ENCODE measurements at regions not wholly inside any gene's neighbourhood (a gene's known extent, or its start where the extent isn't known, plus 50 kb on each side); places are given as distances from the start of the nearest gene placed in this dataset.

GRCh38 chr18:1732143-1732542, 827.5 kb downstream of the ADCYAP1 start:
- no peak for DNase-seq (ENCODE audit: low spot score)
- peaks cover 2% of the 10 kb centered on the region for H3K9me3 ChIP-seq (ENCODE audit: severe bottlenecking)
- no peak for ATAC-seq (ENCODE audit: low read depth)
- no peak for TF ChIP-seq CTCF (IDR thresholded peaks at IDR 0.05; ENCODE audit: poor library complexity, severe bottlenecking)
- H3K36me3 ChIP-seq (ENCODE audit: low read depth): no peaks in the 10 kb centered on the region
- H3K27me3 ChIP-seq (ENCODE audit: insufficient read depth, poor library complexity, severe bottlenecking): peaks cover 2% of the 10 kb centered on the region
- no peak overlapping the region for H3K4me3 ChIP-seq (ENCODE audit: severe bottlenecking)
- no peak overlapping the region for H3K27ac ChIP-seq (ENCODE audit: poor library complexity, severe bottlenecking)
- no peaks in the 10 kb centered on the region for H3K4me1 ChIP-seq (ENCODE audit: insufficient read depth, poor library complexity, severe bottlenecking)

GRCh38 chr18:1746131-1746530, 825.2 kb downstream of the METTL4 start:
- H3K9me3 ChIP-seq (ENCODE audit: severe bottlenecking): no peaks in the 10 kb centered on the region
- no peak for ATAC-seq (ENCODE audit: low read depth)
- H3K4me3 ChIP-seq (ENCODE audit: severe bottlenecking): no peak overlapping the region
- TF ChIP-seq CTCF (IDR thresholded peaks at IDR 0.05; ENCODE audit: poor library complexity, severe bottlenecking): no peak
- peaks cover 10% of the 10 kb centered on the region for H3K27me3 ChIP-seq (ENCODE audit: insufficient read depth, poor library complexity, severe bottlenecking)
- no peaks in the 10 kb centered on the region for H3K36me3 ChIP-seq (ENCODE audit: low read depth)
- DNase-seq (ENCODE audit: low spot score): no peak
- H3K27ac ChIP-seq (ENCODE audit: poor library complexity, severe bottlenecking): no peak overlapping the region
- no peaks in the 10 kb centered on the region for H3K4me1 ChIP-seq (ENCODE audit: insufficient read depth, poor library complexity, severe bottlenecking)

- no peak for ATAC-seq (ENCODE audit: low read depth)
- H3K4me1 ChIP-seq (ENCODE audit: insufficient read depth, poor library complexity, severe bottlenecking): no peaks in the 10 kb centered on the region
- peaks cover 10% of the 10 kb centered on the region for H3K27me3 ChIP-seq (ENCODE audit: insufficient read depth, poor library complexity, severe bottlenecking)
- H3K36me3 ChIP-seq (ENCODE audit: low read depth): no peaks in the 10 kb centered on the region
- no peak overlapping the region for H3K4me3 ChIP-seq (ENCODE audit: severe bottlenecking)
- no peak overlapping the region for H3K27ac ChIP-seq (ENCODE audit: poor library complexity, severe bottlenecking)
- no peaks in the 10 kb centered on the region for H3K9me3 ChIP-seq (ENCODE audit: severe bottlenecking)
- no peak for DNase-seq (ENCODE audit: low spot score)
- TF ChIP-seq CTCF (IDR thresholded peaks at IDR 0.05; ENCODE audit: poor library complexity, severe bottlenecking): no peak
These were observed 820.1 kb downstream of the METTL4 start for GRCh38 chr18:1751249-1751648.

- TF ChIP-seq CTCF (IDR thresholded peaks at IDR 0.05; ENCODE audit: poor library complexity, severe bottlenecking): no peak
- peaks cover 8% of the 10 kb centered on the region for H3K4me1 ChIP-seq (ENCODE audit: insufficient read depth, poor library complexity, severe bottlenecking)
- DNase-seq (ENCODE audit: low spot score) (no peak), ATAC-seq (ENCODE audit: low read depth) (peak; percentile 70; the same call in 2 of the 3 replicates)
- no peak overlapping the region for H3K27ac ChIP-seq (ENCODE audit: poor library complexity, severe bottlenecking)
- H3K9me3 ChIP-seq (ENCODE audit: severe bottlenecking): no peaks in the 10 kb centered on the region
- H3K27me3 ChIP-seq (ENCODE audit: insufficient read depth, poor library complexity, severe bottlenecking): no peaks in the 10 kb centered on the region
- H3K4me3 ChIP-seq (ENCODE audit: severe bottlenecking): no peak overlapping the region
- H3K36me3 ChIP-seq (ENCODE audit: low read depth): no peaks in the 10 kb centered on the region
These were observed 810.4 kb downstream of the METTL4 start for GRCh38 chr18:1760901-1761300.

- Histone ChIP-seq H3K36me3 (ENCODE audit: low read depth) (no peaks in the 10 kb centered on the region), H3K4me3 (ENCODE audit: severe bottlenecking) (no peak overlapping the region), H3K27ac (ENCODE audit: poor library complexity, severe bottlenecking) (no peak overlapping the region), H3K9me3 (ENCODE audit: severe bottlenecking) (no peaks in the 10 kb centered on the region), H3K27me3 (ENCODE audit: insufficient read depth, poor library complexity, severe bottlenecking) (peaks cover 6% of the 10 kb centered on the region), H3K4me1 (ENCODE audit: insufficient read depth, poor library complexity, severe bottlenecking) (no peaks in the 10 kb centered on the region)
- ATAC-seq (ENCODE audit: low read depth) (no peak), DNase-seq (ENCODE audit: low spot score) (no peak)
- TF ChIP-seq CTCF (IDR thresholded peaks at IDR 0.05; ENCODE audit: poor library complexity, severe bottlenecking): no peak
These were observed 797.0 kb downstream of the METTL4 start for GRCh38 chr18:1774261-1774660.
